Common myeloid progenitor, CD34-positive (primary cell): ENCODE measurements at regions not wholly inside any gene's neighbourhood (a gene's known extent, or its start where the extent isn't known, plus 50 kb on each side); places are given as distances from the start of the nearest gene placed in this dataset.
"Not testable (repeated sequence)": the region's sequence is repeated elsewhere in the genome, so short reads cannot be mapped to it uniquely, and the experiment has no call there.

ENCODE experiments used
- CTCF ChIA-PET: fragments of 350-600 bp; sonication (Branson Sonifier 250); formaldehyde crosslinking; loops from one replicate; lab custom pipeline; 2021; ENCODE audit warnings: antibody characterized with exemption; lab: Charles Lee
- POLR2A ChIA-PET: fragments of 350-600 bp; sonication (Branson Sonifier 250); formaldehyde crosslinking; loops from one replicate; lab custom pipeline; 2021; ENCODE audit warnings: antibody characterized with exemption; lab: Charles Lee
- DNase-seq, 3 donors: peaks; one replicate each; pipeline versions ENCODE4 v3.0.0 to v3.0.0-alpha.2; 2013
- H3K27ac ChIP-seq, 2 experiments: 1 replicate in 1 of 2; 2 replicates in 1 of 2; pipeline ENCODE4 v1.7.0; 2013; ENCODE audit warnings: inconsistent platforms in 2 of 2, low read length in 2 of 2, mild to moderate bottlenecking in 2 of 2, low read depth in 1 of 2, moderate library complexity in 1 of 2; ENCODE audit not compliant: severe bottlenecking in 2 of 2, insufficient read depth in 1 of 2, poor library complexity in 1 of 2
- H3K27me3 ChIP-seq, 5 experiments: replicated peaks in 2 of 5; 1 replicate in 3 of 5; 2 replicates in 2 of 5; pipeline versions ENCODE4 v1.6.1 to v1.7.0; 2013; ENCODE audit warnings: low read length in 4 of 5, mild to moderate bottlenecking in 2 of 5, moderate library complexity in 2 of 5, inconsistent platforms in 1 of 5; ENCODE audit not compliant: insufficient read depth in 5 of 5, control insufficient read depth in 4 of 5
- H3K36me3 ChIP-seq, 4 experiments: 1 replicate in 2 of 4; 2 replicates in 2 of 4; pipeline versions ENCODE4 v1.6.1 to v1.7.0; 2013; ENCODE audit warnings: low read length in 3 of 4, control low read depth in 1 of 4, mild to moderate bottlenecking in 1 of 4; ENCODE audit not compliant: control insufficient read depth in 4 of 4, insufficient read depth in 4 of 4
- H3K4me1 ChIP-seq, 4 experiments: 1 replicate in 3 of 4; 2 replicates in 1 of 4; pipeline versions ENCODE4 v1.6.1 to v1.7.1; 2013; ENCODE audit warnings: low read length in 3 of 4, mild to moderate bottlenecking in 3 of 4, control low read depth in 1 of 4, inconsistent platforms in 1 of 4, moderate library complexity in 1 of 4; ENCODE audit not compliant: control insufficient read depth in 4 of 4, insufficient read depth in 4 of 4; ENCODE audit errors: control extremely low read depth in 1 of 4
- H3K4me3 ChIP-seq, 7 experiments: 1 replicate in 4 of 7; 2 replicates in 3 of 7; pipeline versions ENCODE4 v1.5.1 to v1.7.0; 2013; ENCODE audit warnings: mild to moderate bottlenecking in 7 of 7, low read length in 6 of 7, moderate library complexity in 6 of 7, inconsistent platforms in 2 of 7, low read depth in 2 of 7, control low read depth in 1 of 7; ENCODE audit not compliant: insufficient read depth in 4 of 7, control insufficient read depth in 1 of 7; ENCODE audit errors: extremely low read depth in 1 of 7
- H3K9me3 ChIP-seq, 5 experiments: 1 replicate in 4 of 5; 2 replicates in 1 of 5; pipeline versions ENCODE4 v1.6.1 to v1.7.1; 2013; ENCODE audit warnings: low read length in 4 of 5, mild to moderate bottlenecking in 2 of 5, inconsistent platforms in 1 of 5, low read depth in 1 of 5, moderate library complexity in 1 of 5; ENCODE audit not compliant: control insufficient read depth in 4 of 5, insufficient read depth in 2 of 5; ENCODE audit errors: control extremely low read depth in 1 of 5
- WGBS: methylation state at CpG from one replicate; pipeline ENCODE4 v1.1.5; 2013; ENCODE audit not compliant: insufficient coverage; 5-methylcytosine and 5-hydroxymethylcytosine counted together

DNA sequence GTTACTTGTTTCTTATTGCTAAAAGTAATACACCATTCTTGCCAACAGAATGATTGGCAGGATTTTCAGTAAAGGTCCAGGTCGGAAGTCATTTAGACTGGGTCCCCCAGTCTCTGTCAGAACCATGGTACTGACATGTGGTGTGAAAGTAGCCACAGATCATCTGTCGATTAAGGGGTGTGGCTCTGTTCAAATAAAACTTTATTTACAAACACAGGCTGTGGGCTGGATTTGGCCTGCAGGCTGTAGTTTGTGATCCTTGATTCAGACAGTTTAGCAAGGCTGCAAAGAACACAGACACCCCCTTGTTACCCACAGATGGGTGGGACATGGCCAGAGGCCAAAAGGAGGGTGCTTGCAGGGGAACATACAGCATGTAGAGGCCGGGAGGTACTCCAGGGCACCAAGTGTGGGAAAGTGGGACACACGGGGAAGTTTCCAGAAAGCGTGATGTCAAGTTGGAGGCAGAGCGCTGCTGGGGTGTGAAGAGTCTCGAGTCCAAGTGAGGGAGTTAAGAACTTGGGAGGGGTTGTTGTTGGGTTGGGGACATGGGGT, 104.1 kb upstream of the CCZ1B start:
- CTCF ChIA-PET, result interaction anchor here (1.2 kb wide), 1 partner anchor 72 kb away, joined by 3 read pairs; no protein-coding TSS in a partner anchor
- POLR2A ChIA-PET, result not testable (repeated sequence)

DNA sequence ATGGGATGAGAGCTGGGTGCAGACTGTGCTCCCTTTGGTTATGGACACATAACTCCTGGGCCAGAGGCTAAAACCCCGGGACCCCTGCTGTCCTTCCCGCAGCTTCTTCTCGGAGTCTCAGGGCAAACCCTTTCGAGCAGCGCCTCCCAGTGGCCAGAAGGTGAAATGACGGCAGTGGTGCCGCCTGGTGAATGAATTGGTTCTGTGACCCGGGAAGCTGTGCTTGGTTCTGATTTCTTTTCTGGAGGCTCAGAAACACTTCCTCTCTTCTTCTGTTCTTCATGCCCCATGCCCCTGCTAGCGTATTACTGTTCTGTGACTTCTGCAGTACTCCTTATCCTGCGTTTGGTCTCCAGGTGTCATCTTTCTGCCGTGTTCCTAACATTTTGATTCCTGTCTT, 104.7 kb upstream of the CCZ1B start:
- H3K27ac ChIP-seq, H3K4me1 ChIP-seq, H3K27me3 ChIP-seq, H3K36me3 ChIP-seq, POLR2A ChIA-PET, H3K9me3 ChIP-seq, H3K4me3 ChIP-seq: not testable (repeated sequence)
- CTCF ChIA-PET, result interaction anchor here (1.2 kb wide), 1 partner anchor 73 kb away, joined by 3 read pairs; no protein-coding TSS in a partner anchor
- peak in 2 of 3 donors; percentile 10 to 18 for DNase-seq
- WGBS, result 5% methylated on average over 3 of the region's 11 CpGs

More for the DNA sequence above, 104.1 kb upstream of the CCZ1B start:
- not testable (repeated sequence) for DNase-seq, H3K36me3 ChIP-seq, H3K27me3 ChIP-seq, H3K4me3 ChIP-seq, H3K4me1 ChIP-seq, H3K27ac ChIP-seq, H3K9me3 ChIP-seq
- 79% methylated on average over 4 of the region's 7 CpGs for WGBS

DNA sequence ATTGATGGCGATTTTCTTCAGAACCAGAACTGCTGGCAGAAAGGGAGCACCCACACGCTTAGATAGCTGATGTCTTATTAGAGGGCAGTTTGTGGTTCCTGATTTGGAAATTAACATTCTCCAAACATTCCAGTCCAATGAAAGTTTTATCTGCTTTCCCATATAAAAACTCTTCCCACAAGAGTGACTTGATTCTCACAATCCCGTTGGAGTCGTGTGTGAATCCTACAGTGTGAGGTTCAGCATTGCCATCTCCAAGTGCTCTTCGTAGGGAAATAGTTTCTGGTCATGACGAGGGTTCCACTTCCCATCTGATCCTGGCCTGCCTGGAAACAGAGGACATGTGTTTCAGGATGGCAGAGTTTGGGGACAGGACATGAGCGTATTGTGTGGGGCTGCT, 105.4 kb upstream of the CCZ1B start:
- CTCF ChIA-PET, DNase-seq: not testable (repeated sequence)

DNA sequence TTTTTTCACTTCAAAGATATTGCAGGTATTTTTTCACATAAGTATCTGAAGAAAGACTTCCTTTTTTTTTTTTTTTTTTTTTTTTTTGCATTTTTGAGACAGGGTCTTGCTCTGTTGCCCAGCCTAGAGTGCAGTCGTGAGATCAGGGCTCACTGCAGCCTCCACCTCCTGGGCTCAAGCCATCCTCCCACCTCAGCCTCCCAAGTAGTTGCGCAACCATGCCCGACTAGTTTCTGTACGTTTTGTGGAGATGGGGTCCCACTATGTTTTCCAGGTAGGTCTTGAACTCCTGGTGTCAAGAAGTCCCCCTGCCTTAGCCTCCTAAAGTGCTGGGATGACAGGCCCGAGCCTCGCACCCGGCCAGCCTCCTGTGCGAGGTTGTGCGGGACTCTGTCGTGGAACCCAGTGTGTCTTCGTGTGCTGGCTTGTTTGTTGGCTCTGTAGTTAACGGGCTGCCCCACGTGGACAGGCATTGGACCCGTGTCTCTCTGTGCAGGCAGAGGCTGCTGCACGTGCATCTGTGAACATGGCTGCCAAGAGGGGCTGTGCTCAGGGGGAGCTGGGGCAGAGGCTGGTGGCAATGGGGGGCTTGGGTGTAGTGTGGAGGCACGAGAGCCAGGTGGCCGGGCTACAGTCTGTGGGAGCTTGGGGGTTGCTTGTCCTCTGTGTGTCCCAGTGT, 108.0 kb upstream of the CCZ1B start:
- H3K36me3 ChIP-seq, POLR2A ChIA-PET: not testable (repeated sequence)
- 96% methylated on average over 12 of the region's 17 CpGs for WGBS

More for the DNA sequence above, 105.4 kb upstream of the CCZ1B start:
- 100% methylated on average over 2 of the region's 7 CpGs for WGBS
- H3K27ac ChIP-seq, H3K9me3 ChIP-seq, H3K27me3 ChIP-seq, H3K4me1 ChIP-seq, H3K4me3 ChIP-seq, H3K36me3 ChIP-seq, POLR2A ChIA-PET: not testable (repeated sequence)

DNA sequence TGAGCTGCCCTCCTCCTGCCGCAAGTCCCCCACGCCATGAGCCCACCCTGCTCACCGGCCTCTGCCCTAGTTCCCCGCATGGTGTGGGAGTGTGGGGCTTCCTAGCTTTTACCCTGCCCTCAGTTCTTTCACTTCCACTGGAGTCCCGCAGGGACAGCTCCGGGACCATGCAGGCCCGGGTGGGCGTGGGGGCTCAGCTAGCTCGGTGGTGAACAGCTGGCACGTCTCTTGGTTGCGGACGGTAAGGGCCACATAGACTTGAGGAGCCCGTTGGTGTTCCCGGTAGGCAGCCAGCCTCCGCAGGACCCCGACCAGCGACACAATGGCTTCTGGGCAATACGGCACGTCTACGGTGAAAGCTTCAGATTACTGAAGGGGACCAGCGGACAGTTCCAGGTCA, 108.9 kb upstream of the CCZ1B start:
- CTCF ChIA-PET, result no interaction called here
- Histone ChIP-seq H3K4me1 (no peaks in the 10 kb centered on the region), H3K9me3 (no peaks in the 10 kb centered on the region), H3K27ac (no peak overlapping the region), H3K4me3 (no peak overlapping the region), H3K27me3 (peaks cover 0 to 2% (median 0%) of the 10 kb centered on the region in 5 experiments), H3K36me3 (no peaks in the 10 kb centered on the region)
- POLR2A ChIA-PET, result no interaction called here
- WGBS, result 96% methylated on average over 7 of the region's 21 CpGs
- DNase-seq, result no peak

More for the DNA sequence above, 108.0 kb upstream of the CCZ1B start:
- DNase-seq, H3K4me1 ChIP-seq, H3K4me3 ChIP-seq, H3K9me3 ChIP-seq, CTCF ChIA-PET, H3K27me3 ChIP-seq, H3K27ac ChIP-seq: not testable (repeated sequence)

DNA sequence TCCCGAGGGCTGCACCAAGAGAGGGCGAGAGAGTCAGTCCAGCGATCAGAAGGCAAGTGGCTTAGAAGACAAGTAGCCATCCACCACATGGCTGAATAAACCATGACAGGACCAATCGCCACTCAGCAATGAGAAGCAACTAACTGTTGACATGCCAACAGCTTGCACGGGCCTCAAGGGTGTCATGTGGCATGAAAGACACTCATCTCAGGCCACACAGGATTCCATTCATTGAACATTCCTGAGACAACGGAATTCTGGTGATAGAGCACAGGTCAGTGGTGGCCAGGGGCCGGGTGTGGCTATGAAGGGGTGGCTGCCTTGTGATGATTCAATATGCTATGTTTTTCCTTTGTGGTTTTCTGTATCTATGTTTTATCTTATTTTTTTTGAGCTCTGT, 110.6 kb upstream of the CCZ1B start:
- H3K27ac ChIP-seq, CTCF ChIA-PET, DNase-seq, H3K4me3 ChIP-seq, H3K36me3 ChIP-seq, H3K4me1 ChIP-seq, H3K9me3 ChIP-seq, H3K27me3 ChIP-seq, POLR2A ChIA-PET: not testable (repeated sequence)
- 80% methylated on average over 1 of the region's 7 CpGs for WGBS

DNA sequence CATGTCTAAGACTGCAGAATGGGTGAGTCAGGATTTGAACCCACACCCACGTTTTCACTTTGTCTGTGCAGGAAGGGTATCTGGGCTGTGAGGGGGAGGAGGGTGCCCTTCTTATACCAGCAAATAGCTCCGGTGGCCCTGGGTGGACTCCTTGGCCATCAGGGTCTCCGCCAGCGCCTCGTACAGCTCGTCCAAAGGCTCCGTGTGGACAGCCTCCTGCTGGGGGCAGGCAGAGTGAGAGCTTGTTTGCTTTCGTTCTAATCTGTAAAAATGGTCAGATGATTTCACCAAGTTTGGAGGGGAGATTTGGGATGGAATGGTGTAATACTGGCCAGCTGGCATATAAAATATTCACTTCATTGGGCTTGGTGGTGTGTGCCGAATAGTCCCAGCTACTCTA, 111.7 kb upstream of the CCZ1B start:
- POLR2A ChIA-PET, H3K4me1 ChIP-seq, H3K4me3 ChIP-seq, CTCF ChIA-PET, DNase-seq, H3K27ac ChIP-seq, H3K27me3 ChIP-seq, H3K9me3 ChIP-seq, H3K36me3 ChIP-seq: not testable (repeated sequence)
- WGBS, result 55% methylated on average over 4 of the region's 9 CpGs
